ENCODE measurements at regions not wholly inside any gene's neighbourhood (a gene's known extent, or its start where the extent isn't known, plus 50 kb on each side); places are given as distances from the start of the nearest gene placed in this dataset.

GRCh38 chr3:5569152-5569551, 381.6 kb downstream of the EDEM1 start:
- TF ChIP-seq POLR2AphosphoS5 (IDR thresholded peaks at IDR 0.05) (no peak), POLR2A (IDR thresholded peaks at IDR 0.05) (no peak), EP300 (IDR thresholded peaks at IDR 0.05) (no peak)
- TF ChIP-seq, protein P1, sequence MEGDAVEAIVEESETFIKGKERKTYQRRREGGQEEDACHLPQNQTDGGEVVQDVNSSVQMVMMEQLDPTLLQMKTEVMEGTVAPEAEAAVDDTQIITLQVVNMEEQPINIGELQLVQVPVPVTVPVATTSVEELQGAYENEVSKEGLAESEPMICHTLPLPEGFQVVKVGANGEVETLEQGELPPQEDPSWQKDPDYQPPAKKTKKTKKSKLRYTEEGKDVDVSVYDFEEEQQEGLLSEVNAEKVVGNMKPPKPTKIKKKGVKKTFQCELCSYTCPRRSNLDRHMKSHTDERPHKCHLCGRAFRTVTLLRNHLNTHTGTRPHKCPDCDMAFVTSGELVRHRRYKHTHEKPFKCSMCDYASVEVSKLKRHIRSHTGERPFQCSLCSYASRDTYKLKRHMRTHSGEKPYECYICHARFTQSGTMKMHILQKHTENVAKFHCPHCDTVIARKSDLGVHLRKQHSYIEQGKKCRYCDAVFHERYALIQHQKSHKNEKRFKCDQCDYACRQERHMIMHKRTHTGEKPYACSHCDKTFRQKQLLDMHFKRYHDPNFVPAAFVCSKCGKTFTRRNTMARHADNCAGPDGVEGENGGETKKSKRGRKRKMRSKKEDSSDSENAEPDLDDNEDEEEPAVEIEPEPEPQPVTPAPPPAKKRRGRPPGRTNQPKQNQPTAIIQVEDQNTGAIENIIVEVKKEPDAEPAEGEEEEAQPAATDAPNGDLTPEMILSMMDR (IDR thresholded peaks at IDR 0.05) = no peak

Data from stomach (tissue), 4 donors.